ENCODE measurements at regions not wholly inside any gene's neighbourhood (a gene's known extent, or its start where the extent isn't known, plus 50 kb on each side); places are given as distances from the start of the nearest gene placed in this dataset.

DNA sequence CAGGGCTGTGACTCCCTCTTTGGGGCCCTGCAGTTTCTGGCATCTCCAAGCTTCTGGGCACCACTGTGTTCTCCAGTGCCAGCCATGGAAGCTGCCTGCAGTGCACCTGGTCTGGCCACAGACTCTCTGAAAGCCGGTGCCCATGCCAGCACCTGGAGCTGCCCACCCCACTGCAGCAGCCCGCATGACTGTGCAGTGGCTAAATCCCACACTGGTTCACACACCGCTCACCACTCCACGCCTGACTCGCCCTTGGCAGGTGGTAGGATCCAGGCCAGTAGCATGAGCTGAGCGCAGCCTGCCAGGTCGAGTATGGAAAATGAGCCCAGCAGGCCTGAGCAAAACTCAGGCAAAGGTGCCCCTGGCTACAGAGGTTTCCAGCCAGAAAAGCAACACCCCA lies 72.8 kb upstream of the INTU start:
- TF ChIP-seq POLR2A (IDR thresholded peaks at IDR 0.05): no peak
- TF ChIP-seq, protein P1, sequence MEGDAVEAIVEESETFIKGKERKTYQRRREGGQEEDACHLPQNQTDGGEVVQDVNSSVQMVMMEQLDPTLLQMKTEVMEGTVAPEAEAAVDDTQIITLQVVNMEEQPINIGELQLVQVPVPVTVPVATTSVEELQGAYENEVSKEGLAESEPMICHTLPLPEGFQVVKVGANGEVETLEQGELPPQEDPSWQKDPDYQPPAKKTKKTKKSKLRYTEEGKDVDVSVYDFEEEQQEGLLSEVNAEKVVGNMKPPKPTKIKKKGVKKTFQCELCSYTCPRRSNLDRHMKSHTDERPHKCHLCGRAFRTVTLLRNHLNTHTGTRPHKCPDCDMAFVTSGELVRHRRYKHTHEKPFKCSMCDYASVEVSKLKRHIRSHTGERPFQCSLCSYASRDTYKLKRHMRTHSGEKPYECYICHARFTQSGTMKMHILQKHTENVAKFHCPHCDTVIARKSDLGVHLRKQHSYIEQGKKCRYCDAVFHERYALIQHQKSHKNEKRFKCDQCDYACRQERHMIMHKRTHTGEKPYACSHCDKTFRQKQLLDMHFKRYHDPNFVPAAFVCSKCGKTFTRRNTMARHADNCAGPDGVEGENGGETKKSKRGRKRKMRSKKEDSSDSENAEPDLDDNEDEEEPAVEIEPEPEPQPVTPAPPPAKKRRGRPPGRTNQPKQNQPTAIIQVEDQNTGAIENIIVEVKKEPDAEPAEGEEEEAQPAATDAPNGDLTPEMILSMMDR (IDR thresholded peaks at IDR 0.05): no peak
